Body of pancreas (tissue), 4 donors: ENCODE measurements at regions not wholly inside any gene's neighbourhood (a gene's known extent, or its start where the extent isn't known, plus 50 kb on each side); places are given as distances from the start of the nearest gene placed in this dataset.

Experiments
- CTCF ChIP-seq, 7 experiments: fragments of 450-650 bp in 4 of 7; fragments of 200-600 bp in 3 of 7; sonication (generic) in 3 of 7; IDR thresholded peaks; one replicate each; pipeline ENCODE4 v1.5.1; 2016 to 2019; ENCODE audit warnings: antibody characterized with exemption in 7 of 7
- POLR2A ChIP-seq, 3 donors: fragments of 450-650 bp; IDR thresholded peaks; one replicate each; pipeline ENCODE4 v1.6.1; 2016; ENCODE audit warnings: antibody characterized with exemption in 3 of 3, mild to moderate bottlenecking in 2 of 3

- no peak for TF ChIP-seq CTCF (IDR thresholded peaks at IDR 0.05)
- no peak for TF ChIP-seq POLR2A (IDR thresholded peaks at IDR 0.05)
Measured at GRCh38 chr7:86978808-86979506, 80.5 kb downstream of the ELAPOR2 start.
